H9 (cell line): ENCODE measurements at regions not wholly inside any gene's neighbourhood (a gene's known extent, or its start where the extent isn't known, plus 50 kb on each side); places are given as distances from the start of the nearest gene placed in this dataset.

Experiments
- DNase-seq: peaks from one replicate; pipeline ENCODE4 v3.0.0-alpha.2; 2017
- H2AFZ ChIP-seq: one replicate; pipeline ENCODE4 v1.6.1; 2013; ENCODE audit warnings: mild to moderate bottlenecking, low read length, control low read depth, moderate library complexity
- H2AK5ac ChIP-seq: 2 replicates; pipeline ENCODE4 v1.6.1; 2013; ENCODE audit warnings: low read length, control low read depth, mixed read lengths; ENCODE audit not compliant: insufficient read length
- H2BK120ac ChIP-seq: one replicate; pipeline ENCODE4 v1.6.1; 2013; ENCODE audit warnings: low read depth, mild to moderate bottlenecking, low read length, control low read depth, inconsistent platforms; ENCODE audit not compliant: poor library complexity, severe bottlenecking
- H2BK12ac ChIP-seq: 2 replicates; pipeline ENCODE4 v1.6.1; 2013; ENCODE audit warnings: low read length, control low read depth, mixed read lengths, low read depth; ENCODE audit not compliant: insufficient read length
- H2BK15ac ChIP-seq: 2 replicates; pipeline ENCODE4 v1.6.1; 2013; ENCODE audit warnings: low read depth, low read length, control low read depth
- H2BK20ac ChIP-seq: one replicate; pipeline ENCODE4 v1.6.1; 2013; ENCODE audit warnings: low read depth, mild to moderate bottlenecking, low read length, control low read depth, inconsistent platforms; ENCODE audit not compliant: poor library complexity, severe bottlenecking
- H2BK5ac ChIP-seq: 2 replicates; pipeline ENCODE4 v1.6.1; 2013; ENCODE audit warnings: low read length, control low read depth, mixed read lengths; ENCODE audit not compliant: insufficient read length
- H3K14ac ChIP-seq: 2 replicates; pipeline ENCODE4 v1.6.1; 2013; ENCODE audit warnings: low read length, control low read depth; ENCODE audit not compliant: insufficient read depth
- H3K18ac ChIP-seq: 2 replicates; pipeline ENCODE4 v1.6.1; 2013; ENCODE audit warnings: low read depth, mild to moderate bottlenecking, mixed read lengths, low read length, control low read depth; ENCODE audit not compliant: insufficient read length
- H3K23ac ChIP-seq: 2 replicates; pipeline ENCODE4 v1.6.1; 2013; ENCODE audit warnings: low read length, control low read depth, mixed read lengths, low read depth; ENCODE audit not compliant: insufficient read length
- H3K23me2 ChIP-seq: 2 replicates; pipeline ENCODE4 v1.6.1; 2013; ENCODE audit warnings: low read depth, mild to moderate bottlenecking, mixed read lengths, low read length, control low read depth; ENCODE audit not compliant: insufficient read length, poor library complexity, severe bottlenecking
- H3K27ac ChIP-seq: 2 replicates; pipeline ENCODE4 v1.5.1; 2013; ENCODE audit warnings: low read length, control low read depth, mixed read lengths, low read depth; ENCODE audit not compliant: insufficient read length
- H3K27me3 ChIP-seq: 2 replicates; pipeline ENCODE4 v1.6.1; 2013; ENCODE audit warnings: low read length, control low read depth, inconsistent platforms; ENCODE audit not compliant: insufficient read depth
- H3K4ac ChIP-seq: 2 replicates; pipeline ENCODE4 v1.6.1; 2013; ENCODE audit warnings: low read depth, mild to moderate bottlenecking, control low read depth, inconsistent platforms, low read length, moderate library complexity
- H3K4me1 ChIP-seq: 2 replicates; pipeline ENCODE4 v1.6.1; 2013; ENCODE audit warnings: low read length, control low read depth, inconsistent platforms; ENCODE audit not compliant: insufficient read depth
- H3K4me2 ChIP-seq: 2 replicates; pipeline ENCODE4 v1.6.1; 2013; ENCODE audit warnings: low read length, control low read depth, mixed read lengths; ENCODE audit not compliant: insufficient read length, insufficient read depth
- H3K56ac ChIP-seq: 2 replicates; pipeline ENCODE4 v1.6.1; 2013; ENCODE audit warnings: low read depth, mild to moderate bottlenecking, mixed read lengths, low read length, control low read depth; ENCODE audit not compliant: insufficient read length
- H3K79me1 ChIP-seq: 2 replicates; pipeline ENCODE4 v1.6.1; 2013; ENCODE audit warnings: low read depth, mild to moderate bottlenecking, moderate library complexity, low read length, control low read depth, inconsistent platforms; ENCODE audit not compliant: insufficient read depth, poor library complexity, severe bottlenecking
- H3K79me2 ChIP-seq: 2 replicates; pipeline ENCODE4 v1.6.1; 2013; ENCODE audit warnings: low read length, control low read depth, inconsistent platforms; ENCODE audit not compliant: insufficient read depth
- H3K9ac ChIP-seq: 2 replicates; pipeline ENCODE4 v1.6.1; 2013; ENCODE audit warnings: low read length, control low read depth, mixed read lengths; ENCODE audit not compliant: insufficient read length; ENCODE audit errors: extremely low read depth
- H3K9me3 ChIP-seq: one replicate; pipeline ENCODE4 v1.6.1; 2013; ENCODE audit warnings: low read depth, low read length, inconsistent platforms; ENCODE audit not compliant: control insufficient read depth
- H3T11ph ChIP-seq: one replicate; pipeline ENCODE4 v1.6.1; 2013; ENCODE audit warnings: mild to moderate bottlenecking, low read length, control low read depth, inconsistent platforms
- H4K20me1 ChIP-seq: one replicate; pipeline ENCODE4 v1.6.1; 2013; ENCODE audit not compliant: control insufficient read depth, insufficient read length, insufficient read depth
- H4K5ac ChIP-seq: 2 replicates; pipeline ENCODE4 v1.6.1; 2013; ENCODE audit warnings: low read depth, mild to moderate bottlenecking, mixed read lengths, low read length, control low read depth; ENCODE audit not compliant: insufficient read length
- H4K8ac ChIP-seq: replicated peaks from 2 replicates; pipeline ENCODE4 v1.6.1; 2013; ENCODE audit warnings: low read length, control low read depth, mixed read lengths, low read depth; ENCODE audit not compliant: insufficient read length
- H4K91ac ChIP-seq: 2 replicates; pipeline ENCODE4 v1.6.1; 2013; ENCODE audit warnings: low read depth, mild to moderate bottlenecking, moderate library complexity, mixed read lengths, low read length, control low read depth; ENCODE audit not compliant: insufficient read length
- H3K27ac Mint-ChIP-seq, 3 experiments: 2 replicates in 2 of 3; 3 replicates in 1 of 3; pipeline ENCODE4 v1.8.0; 2020 to 2021; ENCODE audit warnings: mixed read lengths in 3 of 3, mild to moderate bottlenecking in 1 of 3, moderate library complexity in 1 of 3
- H3K27me3 Mint-ChIP-seq: 2 replicates; pipeline ENCODE4 v1.8.0; 2021; ENCODE audit warnings: low read depth, mild to moderate bottlenecking, moderate library complexity, mixed read lengths
- H3K36me3 Mint-ChIP-seq, 3 experiments: 2 replicates in 2 of 3; 3 replicates in 1 of 3; pipeline ENCODE4 v1.8.0; 2020 to 2021; ENCODE audit warnings: low read depth in 3 of 3, mixed read lengths in 3 of 3; ENCODE audit not compliant: insufficient read depth in 1 of 3
- H3K4me1 Mint-ChIP-seq, 2 experiments: 2 replicates each; pipeline ENCODE4 v1.8.0; 2020; ENCODE audit warnings: mixed read lengths in 2 of 2
- H3K4me3 Mint-ChIP-seq, 2 experiments: 2 replicates in 1 of 2; 3 replicates in 1 of 2; pipeline ENCODE4 v1.8.0; 2020 to 2021; ENCODE audit warnings: mild to moderate bottlenecking in 2 of 2, mixed read lengths in 2 of 2, moderate library complexity in 1 of 2
- H3K9me3 Mint-ChIP-seq, 2 experiments: 2 replicates in 1 of 2; 3 replicates in 1 of 2; pipeline ENCODE4 v1.8.0; 2020; ENCODE audit warnings: mild to moderate bottlenecking in 2 of 2, mixed read lengths in 2 of 2, moderate library complexity in 1 of 2
- CTCF ChIP-seq: fragments of 200-600 bp; sonication (generic); conservative IDR thresholded peaks from 3 replicates; pipeline ENCODE4 v1.8.0; 2021; ENCODE audit warnings: antibody characterized with exemption, mild to moderate bottlenecking
- WGBS: extraction: QIAGEN DNeasy Blood & Tissue Kit; methylation state at CpG from one replicate; pipeline ENCODE4 v1.1.7; 2013; ENCODE audit warnings: missing lambda C conversion rate, low lambda C conversion rate, mixed read lengths; ENCODE audit not compliant: insufficient read length; ENCODE audit errors: extremely low coverage; 5-methylcytosine and 5-hydroxymethylcytosine counted together

- Mint-ChIP-seq H3K27me3 (no peaks in the 10 kb centered on the region), H3K36me3 (no peaks in the 10 kb centered on the region), H3K9me3 (no peaks in the 10 kb centered on the region), H3K4me1 (peaks cover 6 to 10% of the 10 kb centered on the region in 2 experiments; a peak in 2 of 4 replicates), H3K27ac (no peak overlapping the region), H3K4me3 (no peak overlapping the region)
- no peak overlapping the region for H4K91ac ChIP-seq
- H3K27me3 ChIP-seq = no peaks in the 10 kb centered on the region
- no peak overlapping the region for H4K5ac ChIP-seq
- H4K8ac ChIP-seq = no peak overlapping the region
- no peak overlapping the region for H3K18ac ChIP-seq
- no peak overlapping the region for H2BK20ac ChIP-seq
- no peaks in the 10 kb centered on the region for H3K9me3 ChIP-seq
- no peak overlapping the region for H2BK12ac ChIP-seq
- no peak overlapping the region for H2AK5ac ChIP-seq
- no peaks in the 10 kb centered on the region for H3K79me1 ChIP-seq
- H2AFZ ChIP-seq = no peak overlapping the region
- H3K23ac ChIP-seq = no peak overlapping the region
- no peak for DNase-seq
- H3K9ac ChIP-seq = no peak overlapping the region
- H3T11ph ChIP-seq = no peak overlapping the region
- H4K20me1 ChIP-seq = no peaks in the 10 kb centered on the region
- H3K14ac ChIP-seq = no peak overlapping the region
- H3K4me2 ChIP-seq = no peak overlapping the region
- no peaks in the 10 kb centered on the region for H3K4me1 ChIP-seq
- no peak overlapping the region for H3K4ac ChIP-seq
- H3K79me2 ChIP-seq = no peaks in the 10 kb centered on the region
- no peak for TF ChIP-seq CTCF
- H3K23me2 ChIP-seq = no peaks in the 10 kb centered on the region
- no peak overlapping the region for H2BK120ac ChIP-seq
- WGBS = no CpG with 5 or more reads among the region's 3 CpGs
- no peak overlapping the region for H2BK5ac ChIP-seq
- H2BK15ac ChIP-seq = no peak overlapping the region
- no peak overlapping the region for H3K56ac ChIP-seq
- no peak overlapping the region for H3K27ac ChIP-seq
Measured at GRCh38 chr9:79485258-79485657, 86.5 kb upstream of the TLE4 start.
